Stimulated activated naive CD8-positive, alpha-beta T cell treated with anti-CD3 and anti-CD28 coated beads, Interleukin-15, Interleukin-2, amounts not matched to agents 100 ng/mL and 50 ng/mL, for 24 hours (primary cell): ENCODE measurements at regions not wholly inside any gene's neighbourhood (a gene's known extent, or its start where the extent isn't known, plus 50 kb on each side); places are given as distances from the start of the nearest gene placed in this dataset.

ENCODE experiments used
- H3K27ac Mint-ChIP-seq: one replicate; pipeline ENCODE4 v1.8.0; 2021; ENCODE audit warnings: mild to moderate bottlenecking, mixed read lengths
- H3K27me3 Mint-ChIP-seq: one replicate; pipeline ENCODE4 v1.8.0; 2021; ENCODE audit warnings: mixed read lengths
- H3K36me3 Mint-ChIP-seq: one replicate; pipeline ENCODE4 v1.8.0; 2021; ENCODE audit warnings: low read depth, mixed read lengths
- H3K4me1 Mint-ChIP-seq: one replicate; pipeline ENCODE4 v1.8.0; 2021; ENCODE audit warnings: low read depth, mixed read lengths
- H3K4me3 Mint-ChIP-seq: one replicate; pipeline ENCODE4 v1.8.0; 2021; ENCODE audit warnings: mild to moderate bottlenecking, mixed read lengths
- H3K9me3 Mint-ChIP-seq: one replicate; pipeline ENCODE4 v1.8.0; 2021; ENCODE audit warnings: mixed read lengths

GRCh38 chr7:157061979-157062378 is 51.5 kb upstream of the MNX1 start:
- Mint-ChIP-seq H3K27ac (no peak overlapping the region), H3K9me3 (peaks cover 18% of the 10 kb centered on the region), H3K4me3 (no peak overlapping the region), H3K4me1 (no peaks in the 10 kb centered on the region), H3K27me3 (peaks cover 35% of the 10 kb centered on the region), H3K36me3 (no peaks in the 10 kb centered on the region)

GRCh38 chr7:157065046-157065445 is 54.6 kb upstream of the MNX1 start:
- H3K27ac Mint-ChIP-seq: no peak overlapping the region
- no peaks in the 10 kb centered on the region for H3K36me3 Mint-ChIP-seq
- peaks cover 22% of the 10 kb centered on the region for H3K9me3 Mint-ChIP-seq
- H3K4me1 Mint-ChIP-seq: no peaks in the 10 kb centered on the region
- H3K27me3 Mint-ChIP-seq: peaks cover 43% of the 10 kb centered on the region
- no peak overlapping the region for H3K4me3 Mint-ChIP-seq

GRCh38 chr7:157072361-157072760 is 61.9 kb upstream of the MNX1 start:
- Mint-ChIP-seq H3K9me3 (peaks cover 4% of the 10 kb centered on the region), H3K4me3 (no peak overlapping the region), H3K4me1 (no peaks in the 10 kb centered on the region), H3K36me3 (no peaks in the 10 kb centered on the region), H3K27ac (no peak overlapping the region), H3K27me3 (peaks cover 61% of the 10 kb centered on the region)

- H3K36me3 Mint-ChIP-seq: no peaks in the 10 kb centered on the region
- no peak overlapping the region for H3K4me3 Mint-ChIP-seq
- H3K27ac Mint-ChIP-seq: no peak overlapping the region
- H3K27me3 Mint-ChIP-seq: peaks cover 63% of the 10 kb centered on the region
- H3K9me3 Mint-ChIP-seq: peaks cover 3% of the 10 kb centered on the region
- no peaks in the 10 kb centered on the region for H3K4me1 Mint-ChIP-seq
These were observed 62.9 kb upstream of the MNX1 start for GRCh38 chr7:157073335-157073734.

GRCh38 chr7:157073949-157074624 is 63.6 kb upstream of the MNX1 start:
- no peak overlapping the region for H3K27ac Mint-ChIP-seq
- no peak overlapping the region for H3K4me3 Mint-ChIP-seq
- no peaks in the 10 kb centered on the region for H3K4me1 Mint-ChIP-seq
- H3K27me3 Mint-ChIP-seq: peaks cover 64% of the 10 kb centered on the region
- no peaks in the 10 kb centered on the region for H3K9me3 Mint-ChIP-seq
- H3K36me3 Mint-ChIP-seq: no peaks in the 10 kb centered on the region

- Mint-ChIP-seq H3K4me1 (no peaks in the 10 kb centered on the region), H3K4me3 (no peak overlapping the region), H3K27ac (no peak overlapping the region), H3K36me3 (no peaks in the 10 kb centered on the region), H3K27me3 (peaks cover 62% of the 10 kb centered on the region), H3K9me3 (no peaks in the 10 kb centered on the region)
These were observed 62.3 kb upstream of the UBE3C start for GRCh38 chr7:157076466-157076865.

GRCh38 chr7:157077021-157077420 is 61.7 kb upstream of the UBE3C start:
- Mint-ChIP-seq H3K27me3 (peaks cover 62% of the 10 kb centered on the region), H3K27ac (no peak overlapping the region), H3K36me3 (no peaks in the 10 kb centered on the region), H3K4me1 (no peaks in the 10 kb centered on the region), H3K9me3 (no peaks in the 10 kb centered on the region), H3K4me3 (no peak overlapping the region)

GRCh38 chr7:157077986-157078644 is 60.6 kb upstream of the UBE3C start:
- no peak overlapping the region for H3K4me3 Mint-ChIP-seq
- H3K27ac Mint-ChIP-seq: no peak overlapping the region
- H3K4me1 Mint-ChIP-seq: no peaks in the 10 kb centered on the region
- peaks cover 4% of the 10 kb centered on the region for H3K9me3 Mint-ChIP-seq
- H3K36me3 Mint-ChIP-seq: no peaks in the 10 kb centered on the region
- peaks cover 58% of the 10 kb centered on the region for H3K27me3 Mint-ChIP-seq

- H3K27me3 Mint-ChIP-seq: peaks cover 48% of the 10 kb centered on the region
- no peak overlapping the region for H3K27ac Mint-ChIP-seq
- no peak overlapping the region for H3K4me3 Mint-ChIP-seq
These were observed 59.6 kb upstream of the UBE3C start for GRCh38 chr7:157079116-157079515.

GRCh38 chr7:157080111-157080730 is 58.5 kb upstream of the UBE3C start:
- H3K27me3 Mint-ChIP-seq: peaks cover 41% of the 10 kb centered on the region
- H3K4me3 Mint-ChIP-seq: no peak overlapping the region
- no peak overlapping the region for H3K27ac Mint-ChIP-seq
- no peaks in the 10 kb centered on the region for H3K4me1 Mint-ChIP-seq
- H3K9me3 Mint-ChIP-seq: peaks cover 10% of the 10 kb centered on the region
- peaks cover 3% of the 10 kb centered on the region for H3K36me3 Mint-ChIP-seq

More at GRCh38 chr7:157079116-157079515, 59.6 kb upstream of the UBE3C start:
- Mint-ChIP-seq H3K9me3 (peaks cover 8% of the 10 kb centered on the region), H3K36me3 (peaks cover 1% of the 10 kb centered on the region), H3K4me1 (no peaks in the 10 kb centered on the region)

- peaks cover 4% of the 10 kb centered on the region for H3K27me3 Mint-ChIP-seq
- no peaks in the 10 kb centered on the region for H3K4me1 Mint-ChIP-seq
- no peak overlapping the region for H3K27ac Mint-ChIP-seq
- peaks cover 16% of the 10 kb centered on the region for H3K9me3 Mint-ChIP-seq
- no peak overlapping the region for H3K4me3 Mint-ChIP-seq
- H3K36me3 Mint-ChIP-seq: peaks cover 3% of the 10 kb centered on the region
These were observed 52.1 kb upstream of the UBE3C start for GRCh38 chr7:157086508-157087187.

GRCh38 chr7:157087646-157088045 is 51.1 kb upstream of the UBE3C start:
- H3K27me3 Mint-ChIP-seq: no peaks in the 10 kb centered on the region
- H3K36me3 Mint-ChIP-seq: peaks cover 3% of the 10 kb centered on the region
- H3K4me1 Mint-ChIP-seq: no peaks in the 10 kb centered on the region
- no peak overlapping the region for H3K4me3 Mint-ChIP-seq
- H3K9me3 Mint-ChIP-seq: peaks cover 16% of the 10 kb centered on the region
- no peak overlapping the region for H3K27ac Mint-ChIP-seq

GRCh38 chr7:157088136-157088535 is 50.6 kb upstream of the UBE3C start:
- Mint-ChIP-seq H3K9me3 (peaks cover 12% of the 10 kb centered on the region), H3K27ac (no peak overlapping the region), H3K27me3 (no peaks in the 10 kb centered on the region)

More at GRCh38 chr7:157088136-157088535, 50.6 kb upstream of the UBE3C start:
- Mint-ChIP-seq H3K4me1 (no peaks in the 10 kb centered on the region), H3K36me3 (peaks cover 3% of the 10 kb centered on the region), H3K4me3 (no peak overlapping the region)
